Erythroblast (primary cell): ENCODE measurements at regions not wholly inside any gene's neighbourhood (a gene's known extent, or its start where the extent isn't known, plus 50 kb on each side); places are given as distances from the start of the nearest gene placed in this dataset.

Experiments
- GATA1 ChIP-seq: IDR thresholded peaks from 2 replicates; pipeline ENCODE4 v1.6.1; 2011; ENCODE audit warnings: low read depth, mild to moderate bottlenecking, control low read depth, low read length, moderate library complexity
- POLR2A ChIP-seq: IDR thresholded peaks from 2 replicates; pipeline ENCODE4 v1.6.1; 2011; ENCODE audit warnings: mild to moderate bottlenecking, low read length

DNA sequence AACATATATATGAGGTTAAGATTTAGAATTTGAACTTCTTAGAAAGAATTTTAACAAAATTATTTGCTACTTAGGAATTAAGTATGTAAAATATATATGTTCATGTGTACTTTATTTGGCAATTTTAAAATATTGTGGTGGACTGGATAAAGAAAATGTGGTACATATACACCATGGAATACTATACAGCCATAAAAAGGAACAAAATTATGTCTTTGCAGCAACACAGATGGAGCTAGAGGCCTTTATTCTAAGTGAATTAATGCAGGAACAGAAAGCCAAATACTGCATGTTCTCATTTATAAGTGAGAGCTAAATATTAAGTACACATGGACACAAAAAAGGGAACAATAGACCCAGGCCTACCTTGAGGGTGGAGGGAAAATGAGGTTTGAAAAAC is 72.2 kb upstream of the FMN2 start:
- TF ChIP-seq POLR2A (no peak), GATA1 (no peak)
